OCI-LY7 (cell line): ENCODE measurements at regions not wholly inside any gene's neighbourhood (a gene's known extent, or its start where the extent isn't known, plus 50 kb on each side); places are given as distances from the start of the nearest gene placed in this dataset.

Experiments used
- BruUV-seq: library from RNA; stranded (reverse); fragments of 400-500 nt; replicated peaks from 2 replicates; lab custom pipeline; 2021; lab: Mats Ljungman, UMichigan
- CTCF ChIA-PET: fragments of 300-600 bp; sonication (Branson Sonifier 250); formaldehyde crosslinking; loops from one replicate; lab custom pipeline; 2022; ENCODE audit warnings: antibody characterized with exemption; ENCODE audit not compliant: unreplicated experiment; lab: Charles Lee
- POLR2A ChIA-PET: fragments of 300-600 bp; sonication (Branson Sonifier 250); formaldehyde crosslinking; loops from one replicate; lab custom pipeline; 2022; ENCODE audit warnings: antibody characterized with exemption; lab: Charles Lee
- DNase-seq: peaks from one replicate; pipeline ENCODE4 v3.0.0-alpha.2; 2015; ENCODE audit warnings: low spot score
- H2AFZ ChIP-seq: fragments of 200-600 bp; sonication (generic), shearing (Covaris generic); 2 replicates; pipeline ENCODE4 v1.6.1; 2014; ENCODE audit warnings: mild to moderate bottlenecking, antibody characterized with exemption, low read length, moderate library complexity
- H3K27ac ChIP-seq: fragments of 200-600 bp; sonication (generic); 2 replicates; pipeline ENCODE4 v1.5.1; 2014; ENCODE audit warnings: mixed run types, low read depth, mild to moderate bottlenecking, moderate library complexity, low read length, inconsistent platforms; ENCODE audit not compliant: poor library complexity, severe bottlenecking
- H3K36me3 ChIP-seq: fragments of 200-600 bp; sonication (generic); 2 replicates; pipeline ENCODE4 v1.6.1; 2014; ENCODE audit warnings: mild to moderate bottlenecking, antibody characterized with exemption, low read length, moderate library complexity, mixed read lengths; ENCODE audit not compliant: insufficient read depth
- H3K4me1 ChIP-seq: fragments of 200-600 bp; sonication (generic); 2 replicates; pipeline ENCODE4 v1.5.1; 2014; ENCODE audit warnings: mild to moderate bottlenecking, low read length; ENCODE audit not compliant: insufficient read depth, poor library complexity, severe bottlenecking
- H3K4me2 ChIP-seq: fragments of 200-600 bp; sonication (generic); 2 replicates; pipeline ENCODE4 v1.6.1; 2014; ENCODE audit warnings: mild to moderate bottlenecking, low read length
- H3K4me3 ChIP-seq: fragments of 200-600 bp; sonication (generic); 2 replicates; pipeline ENCODE4 v1.5.1; 2014; ENCODE audit warnings: mild to moderate bottlenecking, low read depth, low read length; ENCODE audit not compliant: poor library complexity, severe bottlenecking
- H3K79me2 ChIP-seq: fragments of 200-600 bp; sonication (generic); 2 replicates; pipeline ENCODE4 v1.6.1; 2016; ENCODE audit warnings: low read depth, mild to moderate bottlenecking, low read length, moderate library complexity, mixed read lengths; ENCODE audit not compliant: insufficient read depth
- H3K9me2 ChIP-seq: fragments of 200-600 bp; sonication (generic); 2 replicates; pipeline ENCODE4 v1.6.1; 2016; ENCODE audit warnings: mild to moderate bottlenecking, low read length, mixed read lengths; ENCODE audit not compliant: insufficient read depth
- H3K9me3 ChIP-seq: fragments of 200-600 bp; sonication (generic); 2 replicates; pipeline ENCODE4 v1.6.1; 2014; ENCODE audit warnings: mild to moderate bottlenecking, mixed run types, low read length, mixed read lengths
- H4K20me1 ChIP-seq: fragments of 200-600 bp; sonication (generic); 2 replicates; pipeline ENCODE4 v1.6.1; 2014; ENCODE audit warnings: mild to moderate bottlenecking, antibody characterized with exemption, low read length, moderate library complexity, mixed read lengths; ENCODE audit not compliant: insufficient read depth
- EZH2phosphoT487 ChIP-seq: fragments of 200-600 bp; sonication (generic); IDR thresholded peaks from 2 replicates; pipeline ENCODE4 v1.6.1; 2018; ENCODE audit warnings: low read depth, borderline replicate concordance, mild to moderate bottlenecking, mixed run types, antibody characterized with exemption, low read length, moderate library complexity, mixed read lengths
- intact Hi-C: fragments of 100-400 bp; cut with micrococcal nuclease; formaldehyde crosslinking; loops from one replicate; pipeline ENCODE4 v1.10.0; 2022; ENCODE audit not compliant: unreplicated experiment
- TF ChIP-seq, protein P1 (sequence below): fragments of 200-600 bp; sonication (generic); conservative IDR thresholded peaks from 2 replicates; pipeline ENCODE4 v1.5.1; 2014; ENCODE audit warnings: mild to moderate bottlenecking, antibody characterized with exemption, low read length, moderate library complexity, mixed read lengths

DNA sequence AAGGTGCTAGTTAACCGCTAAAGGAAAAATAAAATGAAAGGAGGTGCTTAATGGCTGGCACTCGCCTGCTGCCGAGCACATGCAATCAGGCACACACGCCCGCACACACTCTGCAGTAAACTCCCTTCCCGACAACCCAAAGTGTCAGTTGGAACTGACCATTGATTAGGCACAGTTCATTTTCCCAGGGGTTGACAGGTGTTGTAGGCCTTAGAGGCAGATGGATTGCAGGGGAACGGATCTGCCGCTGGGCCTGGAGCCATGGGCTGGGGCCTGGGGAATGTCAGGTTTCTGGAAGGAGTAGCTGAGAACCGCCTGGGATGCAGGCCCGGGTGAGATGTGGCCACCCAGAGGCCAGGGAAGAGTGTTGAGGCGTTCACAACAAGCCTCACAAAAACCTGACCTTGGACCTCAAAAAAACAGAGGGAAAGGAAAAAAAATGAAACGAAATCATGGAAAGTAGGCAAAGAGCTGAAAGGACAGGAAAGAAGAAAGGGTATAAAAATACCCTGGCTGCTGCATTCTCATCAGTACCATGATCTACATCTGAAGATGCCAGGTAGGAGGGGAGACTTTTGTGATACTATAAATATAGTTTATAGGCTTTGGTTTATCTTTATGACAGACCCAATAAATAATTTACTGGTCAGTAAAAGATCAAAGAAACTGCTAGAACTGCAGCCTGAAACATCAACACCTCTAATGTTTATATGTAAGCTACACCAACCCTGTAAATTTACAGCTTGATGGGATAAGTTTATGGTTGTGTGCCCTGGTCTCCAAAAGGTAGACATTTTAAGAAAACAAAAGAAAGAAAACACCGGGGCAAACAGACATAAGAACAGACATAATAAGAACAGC is 313.4 kb downstream of the BUD13 start:
- H3K4me2 ChIP-seq, result no peak overlapping the region
- H3K27ac ChIP-seq, result no peak overlapping the region
- H3K9me2 ChIP-seq, result no peaks in the 10 kb centered on the region
- TF ChIP-seq, protein P1, sequence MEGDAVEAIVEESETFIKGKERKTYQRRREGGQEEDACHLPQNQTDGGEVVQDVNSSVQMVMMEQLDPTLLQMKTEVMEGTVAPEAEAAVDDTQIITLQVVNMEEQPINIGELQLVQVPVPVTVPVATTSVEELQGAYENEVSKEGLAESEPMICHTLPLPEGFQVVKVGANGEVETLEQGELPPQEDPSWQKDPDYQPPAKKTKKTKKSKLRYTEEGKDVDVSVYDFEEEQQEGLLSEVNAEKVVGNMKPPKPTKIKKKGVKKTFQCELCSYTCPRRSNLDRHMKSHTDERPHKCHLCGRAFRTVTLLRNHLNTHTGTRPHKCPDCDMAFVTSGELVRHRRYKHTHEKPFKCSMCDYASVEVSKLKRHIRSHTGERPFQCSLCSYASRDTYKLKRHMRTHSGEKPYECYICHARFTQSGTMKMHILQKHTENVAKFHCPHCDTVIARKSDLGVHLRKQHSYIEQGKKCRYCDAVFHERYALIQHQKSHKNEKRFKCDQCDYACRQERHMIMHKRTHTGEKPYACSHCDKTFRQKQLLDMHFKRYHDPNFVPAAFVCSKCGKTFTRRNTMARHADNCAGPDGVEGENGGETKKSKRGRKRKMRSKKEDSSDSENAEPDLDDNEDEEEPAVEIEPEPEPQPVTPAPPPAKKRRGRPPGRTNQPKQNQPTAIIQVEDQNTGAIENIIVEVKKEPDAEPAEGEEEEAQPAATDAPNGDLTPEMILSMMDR, result no peak
- TF ChIP-seq EZH2phosphoT487, result no peak
- ChIA-PET POLR2A (interaction anchor here (0.6 kb wide), 1 partner anchor 708 kb away, joined by 3 read pairs; no protein-coding TSS in a partner anchor), CTCF (no interaction called here)
- no peaks in the 10 kb centered on the region for H4K20me1 ChIP-seq
- intact Hi-C loops, result loop anchor here (10.0 kb wide), 1 partner anchor 1615 kb away; the partner anchor contains the start of gene TMPRSS4
- no peak for DNase-seq
- H3K4me1 ChIP-seq, result no peaks in the 10 kb centered on the region
- no peak overlapping the region for H3K4me3 ChIP-seq
- H2AFZ ChIP-seq, result no peak overlapping the region
- no peaks in the 10 kb centered on the region for H3K79me2 ChIP-seq
- no TSS peak for BruUV-seq
- no peaks in the 10 kb centered on the region for H3K9me3 ChIP-seq
- no peaks in the 10 kb centered on the region for H3K36me3 ChIP-seq

- H3K4me2 ChIP-seq, result no peak overlapping the region
- TF ChIP-seq, protein P1, result no peak
- no peak for TF ChIP-seq EZH2phosphoT487
- POLR2A ChIA-PET, result no interaction called here
- H3K4me1 ChIP-seq, result no peaks in the 10 kb centered on the region
- H3K36me3 ChIP-seq, result no peaks in the 10 kb centered on the region
- H3K9me3 ChIP-seq, result no peaks in the 10 kb centered on the region
- no peaks in the 10 kb centered on the region for H3K9me2 ChIP-seq
- H3K27ac ChIP-seq, result no peak overlapping the region
- DNase-seq, result no peak
- CTCF ChIA-PET, result no interaction called here
- H3K4me3 ChIP-seq, result no peak overlapping the region
- intact Hi-C loops, result no loop called here
- no TSS peak for BruUV-seq
- H3K79me2 ChIP-seq, result no peaks in the 10 kb centered on the region
- H4K20me1 ChIP-seq, result no peaks in the 10 kb centered on the region
- H2AFZ ChIP-seq, result no peak overlapping the region
Measured at GRCh38 chr11:116458546-116458945, 314.2 kb downstream of the BUD13 start.
